WTC11 (cell line): ENCODE measurements at regions not wholly inside any gene's neighbourhood (a gene's known extent, or its start where the extent isn't known, plus 50 kb on each side); places are given as distances from the start of the nearest gene placed in this dataset.

ENCODE experiments used
- ATAC-seq: fragments of 200-7000 bp; cut with Tn5 transposase; 2 replicates; pipeline ENCODE4 v1.10.0; 2021; ENCODE audit warnings: mild to moderate bottlenecking, moderate library complexity
- CTCF ChIA-PET: fragments of 300-600 bp; sonication (Branson Sonifier 250); formaldehyde crosslinking; loops from one replicate; lab custom pipeline; 2021; ENCODE audit warnings: antibody characterized with exemption; lab: Charles Lee
- POLR2A ChIA-PET: fragments of 350-600 bp; sonication (Branson Sonifier 250); formaldehyde crosslinking; loops from one replicate; lab custom pipeline; 2021; ENCODE audit warnings: antibody characterized with exemption; lab: Charles Lee
- DNase-seq: peaks from one replicate; pipeline ENCODE4 v3.0.0; 2021; ENCODE audit warnings: low spot score
- H3K27ac Mint-ChIP-seq: 2 replicates; pipeline ENCODE4 v1.8.0; 2021; ENCODE audit warnings: mixed read lengths
- H3K27me3 Mint-ChIP-seq: 2 replicates; pipeline ENCODE4 v1.8.0; 2021; ENCODE audit warnings: low read depth, mild to moderate bottlenecking, moderate library complexity, mixed read lengths
- H3K36me3 Mint-ChIP-seq: 2 replicates; pipeline ENCODE4 v1.8.0; 2021; ENCODE audit warnings: mixed read lengths
- H3K4me1 Mint-ChIP-seq: 2 replicates; pipeline ENCODE4 v1.8.0; 2022; ENCODE audit warnings: mixed read lengths
- H3K4me3 Mint-ChIP-seq: 2 replicates; pipeline ENCODE4 v1.8.0; 2021; ENCODE audit warnings: mild to moderate bottlenecking, moderate library complexity, mixed read lengths
- H3K9me3 Mint-ChIP-seq: 2 replicates; pipeline ENCODE4 v1.8.0; 2021; ENCODE audit warnings: mixed read lengths
- JAZF1 ChIP-seq: fragments of 250-450 bp; sonication (Bioruptor Pico); IDR thresholded peaks from 2 replicates; pipeline ENCODE4 v1.9.0; 2021; ENCODE audit warnings: moderate library complexity, mild to moderate bottlenecking, inconsistent platforms
- JUN ChIP-seq: sonication (generic); formaldehyde crosslinking; IDR thresholded peaks from 2 replicates; pipeline ENCODE4 v1.8.0; 2023; ENCODE audit warnings: mild to moderate bottlenecking, missing genetic modification reagents
- NR1H2 ChIP-seq: sonication (generic); formaldehyde crosslinking; IDR thresholded peaks from 2 replicates; pipeline ENCODE4 v1.9.0; 2021; ENCODE audit warnings: mild to moderate bottlenecking, moderate library complexity, missing genetic modification reagents
- NR2C2 ChIP-seq: sonication (generic); formaldehyde crosslinking; IDR thresholded peaks from 2 replicates; pipeline ENCODE4 v1.8.0; 2022; ENCODE audit warnings: mild to moderate bottlenecking, missing genetic modification reagents
- OVOL2 ChIP-seq: fragments of 250-450 bp; sonication (Bioruptor Pico); IDR thresholded peaks from 2 replicates; pipeline ENCODE4 v1.9.0; 2021; ENCODE audit warnings: mild to moderate bottlenecking, borderline replicate concordance
- PRRX2 ChIP-seq: fragments of 250-450 bp; sonication (Bioruptor Pico); IDR thresholded peaks from 2 replicates; pipeline ENCODE4 v1.8.0; 2021; ENCODE audit warnings: mild to moderate bottlenecking
- SOX15 ChIP-seq: fragments of 250-450 bp; sonication (Bioruptor Pico); IDR thresholded peaks from 2 replicates; pipeline ENCODE4 v1.9.0; 2021; ENCODE audit warnings: mild to moderate bottlenecking
- SP1 ChIP-seq: sonication (generic); formaldehyde crosslinking; conservative IDR thresholded peaks from 2 replicates; pipeline ENCODE4 v1.8.1; 2022; ENCODE audit warnings: missing genetic modification reagents
- ZNF232 ChIP-seq: sonication (generic); formaldehyde crosslinking; IDR thresholded peaks from 2 replicates; pipeline ENCODE4 v1.8.0; 2022; ENCODE audit warnings: mild to moderate bottlenecking, missing genetic modification reagents
- ZNF317 ChIP-seq: sonication (generic); formaldehyde crosslinking; IDR thresholded peaks from 2 replicates; pipeline ENCODE4 v1.8.1; 2023; ENCODE audit warnings: low read depth, mild to moderate bottlenecking, moderate library complexity, missing genetic modification reagents, borderline replicate concordance
- ZNF671 ChIP-seq: fragments of 250-450 bp; sonication (Bioruptor Pico); IDR thresholded peaks from 2 replicates; pipeline ENCODE4 v1.8.0; 2021; ENCODE audit warnings: mild to moderate bottlenecking
- TF ChIP-seq, protein P1 (sequence below): sonication (generic); formaldehyde crosslinking; IDR thresholded peaks from 2 replicates; pipeline ENCODE4 v1.8.0; 2023; ENCODE audit warnings: mild to moderate bottlenecking, missing genetic modification reagents
- TF ChIP-seq, protein P2 (sequence below): sonication (generic); formaldehyde crosslinking; IDR thresholded peaks from 2 replicates; pipeline ENCODE4 v1.8.1; 2022; ENCODE audit warnings: missing genetic modification reagents, borderline replicate concordance
- TF ChIP-seq, protein P3 (sequence below): fragments of 250-450 bp; sonication (Bioruptor Pico); IDR thresholded peaks from 2 replicates; pipeline ENCODE4 v1.8.0; 2021; ENCODE audit warnings: mild to moderate bottlenecking
- TF ChIP-seq, protein P4 (sequence below): sonication (generic); formaldehyde crosslinking; IDR thresholded peaks from 2 replicates; pipeline ENCODE4 v1.8.1; 2022; ENCODE audit warnings: mild to moderate bottlenecking, moderate library complexity, missing genetic modification reagents
- TF ChIP-seq, protein P5 (sequence below): fragments of 250-450 bp; sonication (Bioruptor Pico); IDR thresholded peaks from 2 replicates; pipeline ENCODE4 v2.1.2; 2022; ENCODE audit warnings: mild to moderate bottlenecking, moderate library complexity
- TF ChIP-seq, protein P6 (sequence below): sonication (generic); formaldehyde crosslinking; IDR thresholded peaks from 2 replicates; pipeline ENCODE4 v1.8.0; 2023; ENCODE audit warnings: missing genetic modification reagents, mild to moderate bottlenecking, borderline replicate concordance

DNA sequence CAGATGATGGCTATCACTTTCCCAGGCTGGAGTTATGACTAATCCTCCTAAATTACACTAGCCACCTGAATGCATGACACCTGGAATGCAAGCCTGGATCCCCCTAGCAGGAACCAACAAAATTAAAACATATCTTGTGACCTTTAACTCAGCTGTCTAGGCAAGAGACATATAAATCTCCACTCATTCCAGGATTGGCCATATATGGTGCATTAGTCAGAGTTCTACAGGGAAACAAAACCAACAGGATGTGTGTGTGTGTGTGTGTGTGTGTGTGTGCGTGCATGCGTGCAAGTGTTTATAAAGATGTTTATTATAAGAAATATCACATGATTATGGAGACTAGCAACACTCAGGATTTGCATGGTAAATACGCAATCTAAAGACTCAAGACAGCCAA lies 212.8 kb downstream of the KIF21A start:
- ATAC-seq = no peak
- Mint-ChIP-seq H3K36me3 (no peaks in the 10 kb centered on the region), H3K4me3 (no peak overlapping the region), H3K27ac (no peak overlapping the region), H3K27me3 (no peaks in the 10 kb centered on the region), H3K9me3 (peaks cover 13% of the 10 kb centered on the region), H3K4me1 (no peaks in the 10 kb centered on the region)
- no peak for TF ChIP-seq PRRX2
- DNase-seq = no peak
- ChIA-PET POLR2A (no interaction called here), CTCF (no interaction called here)

DNA sequence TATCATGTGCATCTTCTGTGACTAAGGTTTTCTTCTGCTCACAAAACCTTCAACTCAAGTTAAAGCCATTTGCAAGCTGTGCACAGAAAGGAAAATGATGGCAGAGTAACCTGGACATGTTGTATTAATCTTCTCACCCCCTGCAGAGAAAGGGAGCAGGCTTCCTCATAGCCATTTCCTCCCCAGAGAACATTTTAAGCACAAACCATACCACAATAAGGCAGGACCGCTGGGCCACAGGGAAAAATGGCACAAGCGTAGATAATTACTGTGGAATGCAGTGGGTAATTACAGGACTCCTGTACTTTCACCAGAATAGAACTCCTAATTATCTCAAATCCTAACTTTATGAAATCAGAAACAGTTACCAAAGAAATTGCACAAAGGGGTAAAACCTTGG lies 215.7 kb downstream of the KIF21A start:
- DNase-seq (no peak), ATAC-seq (no peak)
- no peaks in the 10 kb centered on the region for H3K27me3 Mint-ChIP-seq
- H3K9me3 Mint-ChIP-seq = peaks cover 14% of the 10 kb centered on the region
- no peak overlapping the region for H3K4me3 Mint-ChIP-seq
- no peaks in the 10 kb centered on the region for H3K4me1 Mint-ChIP-seq
- no peaks in the 10 kb centered on the region for H3K36me3 Mint-ChIP-seq
- H3K27ac Mint-ChIP-seq = no peak overlapping the region
- POLR2A ChIA-PET = no interaction called here
- no peak for TF ChIP-seq ZNF232
- no peak for TF ChIP-seq OVOL2 (CRISPR knock-in tag)
- no peak for TF ChIP-seq JUN (CRISPR knock-in tag)
- TF ChIP-seq NR1H2 (CRISPR knock-in tag) = no peak
- no peak for TF ChIP-seq JAZF1 (CRISPR knock-in tag)
- TF ChIP-seq, protein P1, sequence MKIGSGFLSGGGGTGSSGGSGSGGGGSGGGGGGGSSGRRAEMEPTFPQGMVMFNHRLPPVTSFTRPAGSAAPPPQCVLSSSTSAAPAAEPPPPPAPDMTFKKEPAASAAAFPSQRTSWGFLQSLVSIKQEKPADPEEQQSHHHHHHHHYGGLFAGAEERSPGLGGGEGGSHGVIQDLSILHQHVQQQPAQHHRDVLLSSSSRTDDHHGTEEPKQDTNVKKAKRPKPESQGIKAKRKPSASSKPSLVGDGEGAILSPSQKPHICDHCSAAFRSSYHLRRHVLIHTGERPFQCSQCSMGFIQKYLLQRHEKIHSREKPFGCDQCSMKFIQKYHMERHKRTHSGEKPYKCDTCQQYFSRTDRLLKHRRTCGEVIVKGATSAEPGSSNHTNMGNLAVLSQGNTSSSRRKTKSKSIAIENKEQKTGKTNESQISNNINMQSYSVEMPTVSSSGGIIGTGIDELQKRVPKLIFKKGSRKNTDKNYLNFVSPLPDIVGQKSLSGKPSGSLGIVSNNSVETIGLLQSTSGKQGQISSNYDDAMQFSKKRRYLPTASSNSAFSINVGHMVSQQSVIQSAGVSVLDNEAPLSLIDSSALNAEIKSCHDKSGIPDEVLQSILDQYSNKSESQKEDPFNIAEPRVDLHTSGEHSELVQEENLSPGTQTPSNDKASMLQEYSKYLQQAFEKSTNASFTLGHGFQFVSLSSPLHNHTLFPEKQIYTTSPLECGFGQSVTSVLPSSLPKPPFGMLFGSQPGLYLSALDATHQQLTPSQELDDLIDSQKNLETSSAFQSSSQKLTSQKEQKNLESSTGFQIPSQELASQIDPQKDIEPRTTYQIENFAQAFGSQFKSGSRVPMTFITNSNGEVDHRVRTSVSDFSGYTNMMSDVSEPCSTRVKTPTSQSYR (CRISPR knock-in tag) = no peak
- no peak for TF ChIP-seq ZNF317 (CRISPR knock-in tag)
- TF ChIP-seq, protein P2, sequence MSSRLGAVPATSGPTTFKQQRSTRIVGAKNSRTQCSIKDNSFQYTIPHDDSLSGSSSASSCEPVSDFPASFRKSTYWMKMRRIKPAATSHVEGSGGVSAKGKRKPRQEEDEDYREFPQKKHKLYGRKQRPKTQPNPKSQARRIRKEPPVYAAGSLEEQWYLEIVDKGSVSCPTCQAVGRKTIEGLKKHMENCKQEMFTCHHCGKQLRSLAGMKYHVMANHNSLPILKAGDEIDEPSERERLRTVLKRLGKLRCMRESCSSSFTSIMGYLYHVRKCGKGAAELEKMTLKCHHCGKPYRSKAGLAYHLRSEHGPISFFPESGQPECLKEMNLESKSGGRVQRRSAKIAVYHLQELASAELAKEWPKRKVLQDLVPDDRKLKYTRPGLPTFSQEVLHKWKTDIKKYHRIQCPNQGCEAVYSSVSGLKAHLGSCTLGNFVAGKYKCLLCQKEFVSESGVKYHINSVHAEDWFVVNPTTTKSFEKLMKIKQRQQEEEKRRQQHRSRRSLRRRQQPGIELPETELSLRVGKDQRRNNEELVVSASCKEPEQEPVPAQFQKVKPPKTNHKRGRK = no peak
- TF ChIP-seq SOX15 (CRISPR knock-in tag) = no peak
- no peak for TF ChIP-seq NR2C2 (CRISPR knock-in tag)
- TF ChIP-seq, all 79 proteins: peak for 0
- CTCF ChIA-PET = no interaction called here

DNA sequence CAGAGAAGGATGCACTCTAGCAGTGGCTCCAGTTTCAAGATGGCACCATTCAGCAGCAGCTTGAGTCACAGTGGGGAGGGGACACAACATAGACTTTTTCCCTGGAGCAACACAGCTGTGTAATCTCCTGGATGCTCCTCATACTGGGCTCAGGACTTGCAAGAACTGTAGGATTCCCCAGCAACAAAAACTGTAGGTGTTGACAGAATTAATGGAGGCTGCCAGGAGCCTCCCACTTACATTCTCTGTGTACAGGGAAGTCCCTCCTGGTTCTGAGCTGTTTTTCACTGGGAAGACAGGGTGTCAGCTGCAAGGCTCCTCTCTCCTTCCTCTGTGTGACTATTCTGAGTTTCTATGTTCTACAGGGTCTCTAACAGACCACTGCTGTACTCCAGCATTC lies 217.9 kb downstream of the KIF21A start:
- 0 out of 2 replicates have a peak, but pooled peaks cover 4% of the 10 kb centered on the region for H3K9me3 Mint-ChIP-seq
- ATAC-seq (no peak), DNase-seq (no peak)
- H3K27ac Mint-ChIP-seq = no peak overlapping the region
- ChIA-PET CTCF (no interaction called here), POLR2A (no interaction called here)
- H3K27me3 Mint-ChIP-seq = no peaks in the 10 kb centered on the region
- no peak overlapping the region for H3K4me3 Mint-ChIP-seq
- no peaks in the 10 kb centered on the region for H3K4me1 Mint-ChIP-seq
- H3K36me3 Mint-ChIP-seq = no peaks in the 10 kb centered on the region
- TF ChIP-seq SP1 (CRISPR knock-in tag) (no peak), ZNF671 (CRISPR knock-in tag) (no peak)
- TF ChIP-seq, protein P3, sequence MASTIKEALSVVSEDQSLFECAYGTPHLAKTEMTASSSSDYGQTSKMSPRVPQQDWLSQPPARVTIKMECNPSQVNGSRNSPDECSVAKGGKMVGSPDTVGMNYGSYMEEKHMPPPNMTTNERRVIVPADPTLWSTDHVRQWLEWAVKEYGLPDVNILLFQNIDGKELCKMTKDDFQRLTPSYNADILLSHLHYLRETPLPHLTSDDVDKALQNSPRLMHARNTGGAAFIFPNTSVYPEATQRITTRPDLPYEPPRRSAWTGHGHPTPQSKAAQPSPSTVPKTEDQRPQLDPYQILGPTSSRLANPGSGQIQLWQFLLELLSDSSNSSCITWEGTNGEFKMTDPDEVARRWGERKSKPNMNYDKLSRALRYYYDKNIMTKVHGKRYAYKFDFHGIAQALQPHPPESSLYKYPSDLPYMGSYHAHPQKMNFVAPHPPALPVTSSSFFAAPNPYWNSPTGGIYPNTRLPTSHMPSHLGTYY = no peak
- TF ChIP-seq, protein P4, sequence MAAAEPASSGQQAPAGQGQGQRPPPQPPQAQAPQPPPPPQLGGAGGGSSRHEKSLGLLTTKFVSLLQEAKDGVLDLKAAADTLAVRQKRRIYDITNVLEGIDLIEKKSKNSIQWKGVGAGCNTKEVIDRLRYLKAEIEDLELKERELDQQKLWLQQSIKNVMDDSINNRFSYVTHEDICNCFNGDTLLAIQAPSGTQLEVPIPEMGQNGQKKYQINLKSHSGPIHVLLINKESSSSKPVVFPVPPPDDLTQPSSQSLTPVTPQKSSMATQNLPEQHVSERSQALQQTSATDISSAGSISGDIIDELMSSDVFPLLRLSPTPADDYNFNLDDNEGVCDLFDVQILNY = no peak
- TF ChIP-seq, protein P5, sequence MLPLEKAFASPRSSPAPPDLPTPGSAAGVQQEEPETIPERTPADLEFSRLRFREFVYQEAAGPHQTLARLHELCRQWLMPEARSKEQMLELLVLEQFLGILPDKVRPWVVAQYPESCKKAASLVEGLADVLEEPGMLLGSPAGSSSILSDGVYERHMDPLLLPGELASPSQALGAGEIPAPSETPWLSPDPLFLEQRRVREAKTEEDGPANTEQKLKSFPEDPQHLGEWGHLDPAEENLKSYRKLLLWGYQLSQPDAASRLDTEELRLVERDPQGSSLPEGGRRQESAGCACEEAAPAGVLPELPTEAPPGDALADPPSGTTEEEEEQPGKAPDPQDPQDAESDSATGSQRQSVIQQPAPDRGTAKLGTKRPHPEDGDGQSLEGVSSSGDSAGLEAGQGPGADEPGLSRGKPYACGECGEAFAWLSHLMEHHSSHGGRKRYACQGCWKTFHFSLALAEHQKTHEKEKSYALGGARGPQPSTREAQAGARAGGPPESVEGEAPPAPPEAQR (CRISPR knock-in tag) = no peak
- TF ChIP-seq, protein P6, sequence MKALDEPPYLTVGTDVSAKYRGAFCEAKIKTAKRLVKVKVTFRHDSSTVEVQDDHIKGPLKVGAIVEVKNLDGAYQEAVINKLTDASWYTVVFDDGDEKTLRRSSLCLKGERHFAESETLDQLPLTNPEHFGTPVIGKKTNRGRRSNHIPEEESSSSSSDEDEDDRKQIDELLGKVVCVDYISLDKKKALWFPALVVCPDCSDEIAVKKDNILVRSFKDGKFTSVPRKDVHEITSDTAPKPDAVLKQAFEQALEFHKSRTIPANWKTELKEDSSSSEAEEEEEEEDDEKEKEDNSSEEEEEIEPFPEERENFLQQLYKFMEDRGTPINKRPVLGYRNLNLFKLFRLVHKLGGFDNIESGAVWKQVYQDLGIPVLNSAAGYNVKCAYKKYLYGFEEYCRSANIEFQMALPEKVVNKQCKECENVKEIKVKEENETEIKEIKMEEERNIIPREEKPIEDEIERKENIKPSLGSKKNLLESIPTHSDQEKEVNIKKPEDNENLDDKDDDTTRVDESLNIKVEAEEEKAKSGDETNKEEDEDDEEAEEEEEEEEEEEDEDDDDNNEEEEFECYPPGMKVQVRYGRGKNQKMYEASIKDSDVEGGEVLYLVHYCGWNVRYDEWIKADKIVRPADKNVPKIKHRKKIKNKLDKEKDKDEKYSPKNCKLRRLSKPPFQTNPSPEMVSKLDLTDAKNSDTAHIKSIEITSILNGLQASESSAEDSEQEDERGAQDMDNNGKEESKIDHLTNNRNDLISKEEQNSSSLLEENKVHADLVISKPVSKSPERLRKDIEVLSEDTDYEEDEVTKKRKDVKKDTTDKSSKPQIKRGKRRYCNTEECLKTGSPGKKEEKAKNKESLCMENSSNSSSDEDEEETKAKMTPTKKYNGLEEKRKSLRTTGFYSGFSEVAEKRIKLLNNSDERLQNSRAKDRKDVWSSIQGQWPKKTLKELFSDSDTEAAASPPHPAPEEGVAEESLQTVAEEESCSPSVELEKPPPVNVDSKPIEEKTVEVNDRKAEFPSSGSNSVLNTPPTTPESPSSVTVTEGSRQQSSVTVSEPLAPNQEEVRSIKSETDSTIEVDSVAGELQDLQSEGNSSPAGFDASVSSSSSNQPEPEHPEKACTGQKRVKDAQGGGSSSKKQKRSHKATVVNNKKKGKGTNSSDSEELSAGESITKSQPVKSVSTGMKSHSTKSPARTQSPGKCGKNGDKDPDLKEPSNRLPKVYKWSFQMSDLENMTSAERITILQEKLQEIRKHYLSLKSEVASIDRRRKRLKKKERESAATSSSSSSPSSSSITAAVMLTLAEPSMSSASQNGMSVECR = no peak
- TF ChIP-seq, protein P1 (CRISPR knock-in tag) = no peak
